ENCODE measurements at regions not wholly inside any gene's neighbourhood (a gene's known extent, or its start where the extent isn't known, plus 50 kb on each side); places are given as distances from the start of the nearest gene placed in this dataset.
"Not testable (repeated sequence)": the region's sequence is repeated elsewhere in the genome, so short reads cannot be mapped to it uniquely, and the experiment has no call there.

GRCh38 chr17:18546514-18547398 is 70.2 kb downstream of the LGALS9C start:
- not testable (repeated sequence) for DNase-seq

- DNase-seq: not testable (repeated sequence)
Measured at GRCh38 chr17:18557086-18557485, 80.5 kb downstream of the LGALS9C start.

- not testable (repeated sequence) for DNase-seq
Measured at GRCh38 chr17:18563381-18564098, 80.7 kb downstream of the TBC1D28 start.

- peak; percentile 46 for DNase-seq
Measured at GRCh38 chr17:18564099-18564448, 80.1 kb downstream of the TBC1D28 start.

- not testable (repeated sequence) for DNase-seq
Measured at GRCh38 chr17:18568108-18568995, 75.8 kb downstream of the TBC1D28 start.

GRCh38 chr17:18569489-18569913 is 74.7 kb downstream of the TBC1D28 start:
- peak; percentile 51 for DNase-seq

- not testable (repeated sequence) for DNase-seq
Measured at GRCh38 chr17:18572536-18572935, 71.7 kb downstream of the TBC1D28 start.

- DNase-seq: not testable (repeated sequence)
Measured at GRCh38 chr17:18574137-18574536, 70.1 kb downstream of the TBC1D28 start.

Measured in NCI-H146 (cell line).